ENCODE measurements at regions not wholly inside any gene's neighbourhood (a gene's known extent, or its start where the extent isn't known, plus 50 kb on each side); places are given as distances from the start of the nearest gene placed in this dataset.

- H4K20me1 ChIP-seq (ENCODE audit: low read length) = no peaks in the 10 kb centered on the region
- DNase-seq = no peak
- H3K27me3 ChIP-seq (ENCODE audit: low read length) = no peaks in the 10 kb centered on the region
- intact Hi-C loops (cut with micrococcal nuclease) = loop anchor here (5.0 to 10.0 kb wide), 2 partner anchors 258 to 460 kb away; no protein-coding TSS in a partner anchor
- TF ChIP-seq CTCF (conservative IDR thresholded peaks at IDR 0.05; ENCODE audit: low read depth, low read length) (no peak), EZH2 (IDR thresholded peaks at IDR 0.05; ENCODE audit: low read length, unreplicated experiment) (no peak), EZH2phosphoT487 (IDR thresholded peaks at IDR 0.05; ENCODE audit: borderline replicate concordance, low read length) (no peak)
- peaks cover 33% of the 10 kb centered on the region for H3K4me1 ChIP-seq (ENCODE audit: insufficient read depth, low read length)
- H3K4me3 ChIP-seq (ENCODE audit: low read length) = no peak overlapping the region
- H3K27ac ChIP-seq (ENCODE audit: low read length) = no peak overlapping the region
- no peak overlapping the region for H2AFZ ChIP-seq (ENCODE audit: low read length)
- POLR2A ChIA-PET (ENCODE audit: unreplicated experiment) = no interaction called here
- H3K9ac ChIP-seq (ENCODE audit: low read length) = no peak overlapping the region
- H3K4me2 ChIP-seq (ENCODE audit: low read length) = no peak overlapping the region
- ATAC-seq = no peak
- CTCF ChIA-PET = no interaction called here
- no peaks in the 10 kb centered on the region for H3K79me2 ChIP-seq (ENCODE audit: low read length)
- H3F3A ChIP-seq (ENCODE audit: low read length, unreplicated experiment) = peaks cover 8% of the 10 kb centered on the region
- BruUV-seq (replicated peaks) = no TSS peak
- H3K36me3 ChIP-seq (ENCODE audit: low read depth, low read length) = no peaks in the 10 kb centered on the region
- no peaks in the 10 kb centered on the region for H3K9me2 ChIP-seq (replicated peaks; ENCODE audit: low read length)
- H3K9me3 ChIP-seq (ENCODE audit: low read length) = no peaks in the 10 kb centered on the region
Observed at GRCh38 chr14:22394616-22395015, 194.4 kb downstream of the DAD1 start.

- Histone ChIP-seq H3K9me2 (replicated peaks; ENCODE audit: low read length) (no peaks in the 10 kb centered on the region), H3K4me1 (ENCODE audit: insufficient read depth, low read length) (peaks cover 41% of the 10 kb centered on the region), H3K4me2 (ENCODE audit: low read length) (no peak overlapping the region), H3K79me2 (ENCODE audit: low read length) (no peaks in the 10 kb centered on the region), H3K27ac (ENCODE audit: low read length) (no peak overlapping the region), H3K9ac (ENCODE audit: low read length) (no peak overlapping the region), H3K27me3 (ENCODE audit: low read length) (no peaks in the 10 kb centered on the region), H3F3A (ENCODE audit: low read length, unreplicated experiment) (peaks cover 8% of the 10 kb centered on the region), H3K4me3 (ENCODE audit: low read length) (no peak overlapping the region), H4K20me1 (ENCODE audit: low read length) (no peaks in the 10 kb centered on the region), H2AFZ (ENCODE audit: low read length) (no peak overlapping the region), H3K36me3 (ENCODE audit: low read depth, low read length) (no peaks in the 10 kb centered on the region), H3K9me3 (ENCODE audit: low read length) (no peaks in the 10 kb centered on the region)
- BruUV-seq (replicated peaks) = no TSS peak
- ChIA-PET CTCF (no interaction called here), POLR2A (ENCODE audit: unreplicated experiment) (no interaction called here)
- TF ChIP-seq CTCF (conservative IDR thresholded peaks at IDR 0.05; ENCODE audit: low read depth, low read length) = no peak
- no peak for TF ChIP-seq EZH2phosphoT487 (IDR thresholded peaks at IDR 0.05; ENCODE audit: borderline replicate concordance, low read length)
- no peak for TF ChIP-seq EZH2 (IDR thresholded peaks at IDR 0.05; ENCODE audit: low read length, unreplicated experiment)
- ATAC-seq (no peak), DNase-seq (peak; percentile 27)
- intact Hi-C loops (cut with micrococcal nuclease) = loop anchor here (2.0 to 10.0 kb wide), 3 partner anchors 163 to 461 kb away; no protein-coding TSS in a partner anchor
Observed at GRCh38 chr14:22393796-22394195, 195.2 kb downstream of the DAD1 start.

GRCh38 chr14:22391908-22392565, 197.0 kb downstream of the DAD1 start:
- Histone ChIP-seq H3K9ac (ENCODE audit: low read length) (peak overlapping the region; percentile 57), H3K79me2 (ENCODE audit: low read length) (no peaks in the 10 kb centered on the region), H3F3A (ENCODE audit: low read length, unreplicated experiment) (peaks cover 8% of the 10 kb centered on the region), H3K9me3 (ENCODE audit: low read length) (no peaks in the 10 kb centered on the region), H3K27me3 (ENCODE audit: low read length) (no peaks in the 10 kb centered on the region), H3K4me3 (ENCODE audit: low read length) (no peak overlapping the region), H3K4me1 (ENCODE audit: insufficient read depth, low read length) (peaks cover 55% of the 10 kb centered on the region), H3K36me3 (ENCODE audit: low read depth, low read length) (no peaks in the 10 kb centered on the region), H3K9me2 (replicated peaks; ENCODE audit: low read length) (no peaks in the 10 kb centered on the region), H3K27ac (ENCODE audit: low read length) (peak overlapping the region; percentile 92), H4K20me1 (ENCODE audit: low read length) (no peaks in the 10 kb centered on the region), H2AFZ (ENCODE audit: low read length) (peak overlapping the region; percentile 6; the same call in 1 of the 2 replicates), H3K4me2 (ENCODE audit: low read length) (peak overlapping the region; percentile 63)
- BruUV-seq (replicated peaks) = no TSS peak
- TF ChIP-seq EZH2 (IDR thresholded peaks at IDR 0.05; ENCODE audit: low read length, unreplicated experiment) (no peak), EZH2phosphoT487 (IDR thresholded peaks at IDR 0.05; ENCODE audit: borderline replicate concordance, low read length) (no peak), CTCF (conservative IDR thresholded peaks at IDR 0.05; ENCODE audit: low read depth, low read length) (peak; percentile 89)
- ATAC-seq (peak; percentile 15), DNase-seq (peak; percentile 85)
- intact Hi-C loops (cut with micrococcal nuclease) = loop anchor here (1.0 to 10.0 kb wide), 5 partner anchors 40 to 463 kb away; no protein-coding TSS in a partner anchor
- ChIA-PET CTCF (interaction anchor here (0.6 to 3.9 kb wide), 3 partner anchors 79 to 163 kb away, joined by 5 to 29 read pairs (median 6); no protein-coding TSS in a partner anchor), POLR2A (ENCODE audit: unreplicated experiment) (no interaction called here)
